Stimulated activated naive CD4-positive, alpha-beta T cell (primary cell): ENCODE measurements at regions not wholly inside any gene's neighbourhood (a gene's known extent, or its start where the extent isn't known, plus 50 kb on each side); places are given as distances from the start of the nearest gene placed in this dataset.
"Not testable (repeated sequence)": the region's sequence is repeated elsewhere in the genome, so short reads cannot be mapped to it uniquely, and the experiment has no call there.

Experiments
- DNase-seq, 6 experiments: peaks; one replicate each; lab custom pipeline; 2025; lab: John Stamatoyannopoulos, UW

GRCh38 chr12:67456431-67456901 is 187.3 kb downstream of the CAND1 start:
- no peak for DNase-seq

- no peak for DNase-seq
Measured at GRCh38 chr12:67457136-67457535, 188.0 kb downstream of the CAND1 start.

- no peak for DNase-seq
Measured at GRCh38 chr12:67457778-67458665, 188.9 kb downstream of the CAND1 start.

- no peak for DNase-seq
Measured at GRCh38 chr12:67459173-67459572, 189.4 kb upstream of the DYRK2 start.

- no peak for DNase-seq
Measured at GRCh38 chr12:67459578-67459977, 189.0 kb upstream of the DYRK2 start.

- DNase-seq, result no peak
Measured at GRCh38 chr12:67460388-67460787, 188.2 kb upstream of the DYRK2 start.

- DNase-seq, result no peak
Measured at GRCh38 chr12:67468549-67469245, 179.8 kb upstream of the DYRK2 start.

GRCh38 chr12:67469666-67470065 is 178.9 kb upstream of the DYRK2 start:
- peak in 2 of 6 experiments; percentile 29 to 59 for DNase-seq

GRCh38 chr12:67471810-67472209 is 176.7 kb upstream of the DYRK2 start:
- DNase-seq, result no peak

GRCh38 chr12:67472539-67472938 is 176.0 kb upstream of the DYRK2 start:
- no peak for DNase-seq

- DNase-seq, result no peak
Measured at GRCh38 chr12:67474934-67475620, 173.5 kb upstream of the DYRK2 start.

GRCh38 chr12:67475725-67476124 is 172.8 kb upstream of the DYRK2 start:
- DNase-seq, result no peak

GRCh38 chr12:67477681-67478265 is 170.8 kb upstream of the DYRK2 start:
- no peak for DNase-seq

GRCh38 chr12:67482751-67483661 is 165.5 kb upstream of the DYRK2 start:
- peak; percentile 37 to 86 (median 75) for DNase-seq

GRCh38 chr12:67483871-67484554 is 164.5 kb upstream of the DYRK2 start:
- no peak for DNase-seq

GRCh38 chr12:67484791-67485480 is 163.6 kb upstream of the DYRK2 start:
- DNase-seq, result peak in 3 of 6 experiments; percentile 15 to 22 (median 16)

- DNase-seq, result no peak
Measured at GRCh38 chr12:67486671-67487070, 161.9 kb upstream of the DYRK2 start.

- not testable (repeated sequence) for DNase-seq
Measured at GRCh38 chr12:67488349-67488748, 160.2 kb upstream of the DYRK2 start.

GRCh38 chr12:67489007-67489406 is 159.5 kb upstream of the DYRK2 start:
- no peak for DNase-seq

GRCh38 chr12:67496581-67496980 is 152.0 kb upstream of the DYRK2 start:
- no peak for DNase-seq
